Activated gamma-delta T cell treated with anti-CD3 and anti-CD28 coated beads, Interleukin-2, amount 50 U/mL, for 16 hours (primary cell): ENCODE measurements at regions not wholly inside any gene's neighbourhood (a gene's known extent, or its start where the extent isn't known, plus 50 kb on each side); places are given as distances from the start of the nearest gene placed in this dataset.
"Not testable (repeated sequence)": the region's sequence is repeated elsewhere in the genome, so short reads cannot be mapped to it uniquely, and the experiment has no call there.

Experiments used
- DNase-seq: peaks from one replicate; pipeline ENCODE4 v3.0.0-alpha.2; 2020; ENCODE audit warnings: low read depth

DNA sequence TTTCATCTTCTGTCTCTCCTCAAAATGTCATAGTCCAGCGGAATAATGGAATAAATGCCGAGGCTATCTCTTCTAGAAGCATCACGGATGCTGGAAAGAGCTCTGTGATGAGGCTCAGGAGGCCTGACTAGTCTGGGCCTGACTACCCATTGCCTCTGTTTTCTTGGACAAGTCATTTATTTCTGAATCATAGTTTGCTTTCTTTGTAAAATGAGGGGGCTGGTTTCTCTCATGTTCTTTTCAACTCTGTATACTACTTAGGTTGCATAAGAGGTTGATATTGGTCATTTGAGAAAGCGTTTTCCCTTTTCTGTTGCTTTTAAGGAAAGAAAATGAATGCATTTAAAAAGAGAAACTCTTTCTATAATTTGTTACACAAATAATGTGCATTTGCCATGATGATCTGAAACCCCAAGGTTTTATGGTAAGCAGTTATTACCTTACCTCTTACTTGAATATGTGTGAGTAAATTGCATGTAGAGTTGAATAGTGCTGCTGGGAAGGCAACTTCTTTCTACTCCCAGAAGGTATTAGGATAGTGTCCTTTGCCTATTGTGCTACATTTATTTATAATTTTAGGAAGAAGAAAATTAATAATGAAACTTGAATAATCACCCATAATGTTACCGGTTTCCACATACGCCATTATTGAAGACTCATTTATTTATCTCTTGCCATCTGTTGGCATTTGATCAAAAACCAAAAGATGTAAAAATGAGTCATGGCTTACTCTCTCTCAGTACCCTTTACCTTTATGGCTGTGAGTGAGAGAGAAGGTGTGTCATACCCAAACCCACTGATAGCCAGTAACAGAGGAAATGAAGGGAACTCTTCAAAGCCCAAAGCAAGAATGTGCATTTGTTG is 179.1 kb downstream of the FASLG start:
- peak; percentile 17 for DNase-seq

DNA sequence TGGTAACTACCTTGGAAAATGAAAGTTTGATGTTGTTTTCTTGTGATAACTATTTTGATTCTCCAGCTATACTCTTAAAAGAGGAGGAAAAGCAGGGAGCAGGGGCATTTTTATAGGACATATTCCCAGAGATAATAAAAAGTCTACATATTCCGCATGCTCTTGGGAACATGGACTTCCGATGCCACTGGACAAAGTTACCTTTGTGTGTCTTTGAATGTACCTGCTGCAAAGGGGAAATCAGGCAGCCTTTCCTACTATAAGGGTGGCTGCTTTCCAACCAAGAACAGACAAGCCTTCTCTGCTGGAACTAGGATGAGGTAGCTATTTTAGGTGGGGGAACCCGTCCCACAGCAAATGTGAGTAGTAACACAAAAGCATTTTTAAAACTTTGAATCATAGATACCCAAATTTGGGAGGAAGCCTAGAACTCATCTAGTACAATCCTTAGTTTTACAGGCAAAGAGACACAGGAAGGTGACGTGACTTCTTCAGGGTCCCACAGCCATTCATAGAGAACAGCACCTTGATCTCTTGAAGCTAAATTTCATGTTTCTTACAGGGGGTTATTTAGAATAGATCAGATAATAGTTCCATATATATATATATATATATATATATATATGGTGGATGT is 179.9 kb downstream of the FASLG start:
- DNase-seq, result no peak

DNA sequence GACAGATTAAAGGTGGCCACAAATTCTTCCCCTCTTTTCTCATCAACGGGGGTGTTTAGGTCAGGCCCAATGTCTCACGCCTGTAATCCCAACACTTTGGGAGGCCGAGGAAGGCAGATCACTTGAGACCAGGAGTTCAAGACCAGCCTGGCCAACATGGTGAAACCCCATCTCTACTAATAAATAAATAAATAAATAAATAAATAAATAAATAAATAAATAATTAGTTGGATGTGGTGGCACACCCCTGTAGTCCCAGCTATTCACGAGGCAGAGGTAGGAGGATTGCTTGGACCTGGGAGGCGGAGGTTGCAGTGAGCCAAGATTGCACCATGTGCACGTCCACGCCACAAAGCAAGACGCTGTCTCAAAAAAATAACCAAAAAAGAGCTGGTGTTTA is 180.7 kb downstream of the FASLG start:
- DNase-seq, result not testable (repeated sequence)

DNA sequence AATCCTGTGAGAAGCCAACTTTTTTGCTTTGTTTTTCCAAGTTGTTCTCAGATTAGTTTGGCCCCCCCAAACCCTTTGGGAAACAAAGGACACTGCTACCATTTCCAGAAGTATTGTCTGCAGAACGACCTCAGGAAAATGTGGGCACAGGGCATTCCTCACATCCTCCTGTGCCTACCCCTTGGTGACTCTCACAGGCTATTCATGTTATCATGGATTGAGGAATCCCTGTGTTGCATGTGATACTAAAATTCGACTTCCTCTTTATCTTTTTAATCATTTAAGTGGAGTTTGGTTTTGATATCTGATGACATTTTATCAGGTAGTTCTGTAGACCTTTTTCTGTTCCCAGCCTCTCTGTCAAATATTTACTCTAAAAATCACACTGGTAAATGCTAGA is 184.5 kb downstream of the FASLG start:
- no peak for DNase-seq

DNA sequence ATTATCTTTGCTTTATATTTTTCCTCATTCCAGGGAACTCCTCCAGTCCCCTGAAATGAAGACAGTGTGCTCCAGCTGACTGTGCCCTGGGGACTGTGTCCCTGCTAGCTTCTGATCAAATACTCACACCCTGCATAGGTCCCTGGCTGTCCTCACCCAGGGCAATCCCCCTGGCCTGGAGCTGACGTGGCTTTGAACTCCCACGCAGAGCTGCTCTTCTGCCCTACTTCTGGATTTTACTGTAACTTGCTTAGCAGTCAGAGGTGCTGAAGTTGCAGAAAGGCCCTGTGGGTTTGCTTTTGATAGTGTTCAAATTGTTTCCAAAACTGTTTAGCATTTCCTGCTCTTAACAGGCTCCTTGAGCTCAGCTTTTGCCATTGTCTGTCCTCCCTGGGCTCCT is 186.5 kb downstream of the FASLG start:
- DNase-seq, result peak; percentile 57

DNA sequence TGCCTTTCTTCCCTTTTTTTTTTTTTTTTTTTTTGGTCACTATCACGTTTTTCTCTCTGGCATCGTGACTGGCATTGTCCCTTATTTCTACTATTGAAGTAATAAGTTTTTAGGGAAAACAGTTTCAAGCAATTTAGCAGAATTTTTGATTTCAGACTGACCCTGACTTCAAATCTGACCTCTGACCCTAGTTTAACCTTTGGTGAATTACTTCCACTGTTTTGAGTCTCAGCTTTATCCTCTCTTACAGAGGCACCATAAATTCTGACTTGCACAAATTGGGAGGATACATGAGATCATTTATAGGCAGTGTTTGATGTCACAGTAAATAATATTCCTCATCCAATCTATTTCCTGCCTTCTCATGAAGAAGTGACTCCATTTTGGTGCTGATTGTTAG is 187.0 kb downstream of the FASLG start:
- DNase-seq, result no peak

DNA sequence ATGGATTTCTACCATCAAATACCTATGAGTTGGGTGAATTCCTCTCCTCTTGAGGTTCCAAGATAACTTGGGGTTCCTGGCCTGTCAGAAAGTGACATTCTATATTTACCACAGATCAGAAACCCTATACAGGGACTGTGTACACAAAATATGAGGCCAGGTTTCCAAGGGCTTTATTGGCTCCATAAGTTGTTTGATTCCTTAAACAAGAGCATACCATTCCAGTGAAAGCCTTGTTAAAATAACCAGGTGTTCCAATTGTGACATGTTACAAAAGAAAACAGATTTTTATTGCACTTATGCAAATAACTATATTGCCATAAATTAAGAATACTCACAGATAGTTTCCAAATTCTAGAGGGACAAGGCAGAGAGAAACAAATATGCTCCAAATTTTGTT is 188.9 kb downstream of the FASLG start:
- DNase-seq, result not testable (repeated sequence)

DNA sequence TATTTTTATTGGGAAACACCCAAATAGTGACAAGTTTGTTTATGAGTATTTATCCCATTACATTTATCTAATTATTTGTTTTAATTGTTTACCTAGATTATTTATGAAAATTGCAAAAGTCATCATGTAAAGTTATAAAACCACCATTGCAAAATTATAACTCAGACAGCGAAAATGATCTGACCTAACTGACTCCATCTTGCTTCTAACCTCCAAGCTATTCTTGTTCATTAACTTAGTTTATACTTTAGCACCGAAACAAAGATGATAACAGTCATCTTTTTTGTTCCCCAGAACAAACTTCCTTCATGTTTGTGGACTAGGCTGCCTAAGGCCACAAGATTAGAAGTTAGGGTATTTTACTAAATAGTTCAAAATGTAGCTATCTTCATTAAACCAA is 190.8 kb downstream of the FASLG start:
- DNase-seq, result no peak

DNA sequence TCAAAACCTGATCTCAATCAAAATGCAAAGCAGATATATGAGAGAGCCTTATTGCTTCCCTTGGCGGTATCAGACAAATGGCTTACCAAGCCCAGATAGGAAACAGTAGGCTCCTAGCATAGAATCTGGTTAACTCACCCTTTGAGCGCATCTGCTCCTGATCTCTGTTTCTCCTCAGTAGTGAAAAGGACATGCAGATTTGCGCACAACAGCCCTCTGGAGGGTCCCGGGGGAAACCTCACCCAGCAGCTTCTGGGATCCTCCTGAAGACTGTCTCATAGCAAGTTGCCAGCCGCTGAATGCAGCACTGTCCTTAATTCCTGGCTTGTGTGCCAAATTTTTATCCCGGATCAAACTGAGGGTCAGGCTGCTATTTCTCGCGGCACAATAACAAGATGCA is 192.2 kb downstream of the FASLG start:
- no peak for DNase-seq

DNA sequence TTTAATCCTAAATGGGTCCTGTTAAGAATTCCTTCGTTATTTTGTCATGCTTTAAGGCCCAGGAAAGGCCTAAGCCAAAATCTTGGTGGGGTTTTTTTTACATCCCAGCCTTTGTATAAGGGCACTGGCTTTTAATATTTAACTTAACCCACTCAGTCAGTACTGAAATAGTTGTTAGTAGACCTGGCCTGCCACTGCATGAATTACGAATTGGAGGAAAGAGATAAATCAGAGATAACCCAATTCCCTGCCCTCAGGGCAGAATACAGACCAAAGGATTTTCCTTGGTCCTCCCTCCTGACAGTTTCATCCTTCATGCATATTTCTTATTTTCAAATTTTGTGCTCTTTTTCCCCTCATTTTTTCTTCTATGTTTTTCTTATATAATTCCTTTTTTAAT is 193.0 kb downstream of the FASLG start:
- DNase-seq, result no peak

DNA sequence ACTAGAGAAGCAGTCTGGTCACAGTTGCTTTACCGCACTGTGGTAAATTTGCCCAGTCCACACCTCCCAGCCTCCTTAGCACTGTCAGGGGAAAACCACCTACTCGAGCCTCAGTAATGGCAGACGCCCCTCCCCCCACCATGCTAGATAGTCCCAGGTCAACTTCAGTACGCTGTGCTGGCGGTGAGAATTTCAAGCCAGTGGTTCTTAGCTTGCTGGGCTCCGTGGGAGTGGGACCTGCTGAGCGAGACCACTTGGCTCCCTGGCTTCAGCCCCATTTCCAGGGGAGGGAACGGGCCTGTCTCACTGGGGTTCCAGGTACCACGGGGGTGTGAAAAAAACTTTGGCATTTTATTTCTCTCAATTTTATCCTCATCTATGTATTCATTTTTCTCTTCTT is 194.8 kb downstream of the TNFSF18 start:
- not testable (repeated sequence) for DNase-seq

DNA sequence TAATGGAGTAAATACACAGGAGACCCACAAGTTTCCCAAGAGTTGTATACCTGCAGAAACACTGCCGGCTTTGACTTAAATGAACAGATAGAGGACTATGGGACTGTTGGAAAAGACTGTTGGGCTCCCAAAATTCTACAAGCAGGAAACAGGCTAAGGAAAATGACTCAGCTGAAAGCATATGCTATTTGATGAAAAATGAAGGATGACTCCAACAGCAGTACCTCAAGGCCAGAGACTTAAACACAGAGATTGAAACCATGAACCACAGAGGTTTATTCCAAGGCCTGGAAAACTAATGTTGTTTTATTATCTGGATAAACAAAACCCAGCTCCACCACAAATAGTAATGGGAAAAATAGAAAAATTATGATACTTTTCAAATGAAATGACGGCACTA is 187.7 kb downstream of the TNFSF18 start:
- no peak for DNase-seq

DNA sequence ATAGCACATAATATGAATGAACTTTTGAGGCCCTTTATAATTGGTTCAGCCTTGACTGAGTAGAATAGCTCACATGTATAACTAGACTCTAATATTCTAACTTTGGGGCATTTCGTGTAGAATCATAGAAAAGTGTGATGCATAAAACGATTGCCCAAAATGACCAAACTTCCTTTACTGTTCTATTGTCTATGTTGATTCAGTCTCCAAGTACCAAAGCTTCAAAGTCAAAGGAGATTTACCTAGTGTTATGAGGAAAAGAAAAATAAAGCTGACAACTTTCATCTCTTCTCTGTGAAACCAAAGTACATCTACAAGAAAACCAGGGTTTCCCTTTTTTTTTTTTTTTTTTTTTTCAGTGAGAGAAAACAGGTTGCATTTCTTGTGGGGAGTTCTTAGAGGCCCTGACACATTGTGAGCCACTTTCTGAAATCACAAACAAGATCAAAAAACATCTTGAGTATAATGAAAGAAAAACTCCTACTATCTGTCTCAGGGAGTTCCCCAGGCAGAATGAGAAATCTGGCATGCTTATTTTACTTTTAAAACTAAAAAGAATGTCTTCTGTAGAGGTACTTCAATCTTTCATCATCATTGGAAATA is 183.4 kb downstream of the TNFSF18 start:
- DNase-seq, result no peak

DNA sequence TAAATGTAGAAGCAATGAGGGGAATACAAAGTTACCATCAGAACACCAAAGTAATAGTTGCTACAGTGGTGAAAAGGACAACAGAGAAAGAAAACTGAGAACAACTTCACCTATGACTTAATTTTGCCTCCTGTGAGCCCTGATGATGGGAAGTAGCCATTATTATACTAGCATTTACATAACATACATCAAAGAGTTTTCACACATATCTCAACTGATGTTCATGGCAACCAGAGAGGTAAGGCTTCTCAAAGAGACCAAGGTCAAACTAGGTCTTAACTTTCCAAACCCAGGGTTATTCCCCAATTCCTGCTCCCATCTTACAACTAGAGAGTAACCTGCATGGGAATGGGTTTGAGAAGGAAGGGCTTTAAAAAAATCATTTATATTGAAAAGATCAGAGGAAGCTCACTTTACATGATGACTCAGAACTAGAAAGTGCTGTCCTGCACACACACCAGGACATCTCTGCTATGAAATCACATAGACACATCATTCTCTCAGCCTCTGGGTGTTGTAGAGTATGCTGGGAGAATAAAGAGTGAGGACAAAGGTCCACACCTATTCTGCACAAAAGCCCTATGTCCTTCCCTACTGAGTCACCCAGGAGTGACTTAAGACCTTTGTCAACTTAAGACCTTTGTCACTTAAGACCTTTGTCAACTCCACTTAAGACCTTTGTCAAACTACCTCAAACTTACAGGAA is 179.7 kb downstream of the TNFSF18 start:
- no peak for DNase-seq

DNA sequence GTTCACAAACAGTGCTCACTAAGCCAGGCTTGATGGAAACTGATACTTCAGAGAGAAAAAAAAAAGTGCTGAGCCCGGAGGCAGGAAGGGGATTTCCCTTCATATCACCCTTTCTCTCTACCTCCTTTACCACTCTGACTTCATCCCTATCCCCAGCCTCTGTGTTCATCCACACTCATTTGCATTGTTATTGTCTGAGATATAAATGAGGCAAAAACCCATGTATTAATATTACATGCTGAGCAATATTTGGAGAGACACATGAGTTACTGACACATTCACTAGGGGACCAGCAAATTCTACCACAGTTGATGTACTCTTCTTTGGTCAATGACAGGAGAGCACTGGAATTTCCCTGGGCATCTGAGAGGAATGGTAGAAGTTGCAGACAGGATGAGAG is 175.8 kb downstream of the TNFSF18 start:
- no peak for DNase-seq

DNA sequence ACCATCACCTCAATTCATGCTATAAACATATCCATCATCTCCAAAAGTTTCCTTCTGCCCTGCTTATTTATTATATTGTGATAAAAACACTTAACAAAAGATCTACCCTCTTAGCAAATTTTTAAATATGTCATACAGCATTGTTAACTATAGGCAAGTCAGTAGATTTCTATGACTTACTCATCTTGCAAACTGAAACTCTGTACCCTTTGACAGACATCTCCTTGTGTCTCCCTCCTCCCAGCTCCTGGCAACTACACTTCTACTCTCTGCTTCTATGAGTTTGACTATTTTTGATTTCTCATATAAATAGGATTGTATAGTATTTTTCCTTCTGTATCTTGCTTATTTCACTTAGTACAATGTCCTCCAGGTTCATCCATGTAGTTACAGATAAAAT is 174.8 kb downstream of the TNFSF18 start:
- no peak for DNase-seq

DNA sequence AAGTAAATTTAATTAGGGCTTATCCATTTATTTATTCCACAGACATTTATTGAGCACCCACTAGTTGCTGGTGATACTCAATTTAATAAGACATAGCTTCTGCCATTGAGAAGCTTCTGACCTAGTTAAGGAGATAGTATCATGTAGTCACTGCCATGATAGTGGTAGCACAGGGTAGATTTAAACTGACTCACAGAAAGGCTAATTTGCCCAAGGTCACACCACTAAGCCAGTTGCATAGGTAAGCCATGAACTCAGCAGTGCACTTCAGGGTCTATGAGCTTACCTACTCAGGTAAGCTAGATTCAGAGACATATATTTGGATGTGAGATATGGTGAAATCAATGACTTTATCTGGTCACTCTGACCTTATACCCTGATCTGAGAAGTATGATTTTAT is 168.4 kb downstream of the TNFSF18 start:
- DNase-seq, result no peak

DNA sequence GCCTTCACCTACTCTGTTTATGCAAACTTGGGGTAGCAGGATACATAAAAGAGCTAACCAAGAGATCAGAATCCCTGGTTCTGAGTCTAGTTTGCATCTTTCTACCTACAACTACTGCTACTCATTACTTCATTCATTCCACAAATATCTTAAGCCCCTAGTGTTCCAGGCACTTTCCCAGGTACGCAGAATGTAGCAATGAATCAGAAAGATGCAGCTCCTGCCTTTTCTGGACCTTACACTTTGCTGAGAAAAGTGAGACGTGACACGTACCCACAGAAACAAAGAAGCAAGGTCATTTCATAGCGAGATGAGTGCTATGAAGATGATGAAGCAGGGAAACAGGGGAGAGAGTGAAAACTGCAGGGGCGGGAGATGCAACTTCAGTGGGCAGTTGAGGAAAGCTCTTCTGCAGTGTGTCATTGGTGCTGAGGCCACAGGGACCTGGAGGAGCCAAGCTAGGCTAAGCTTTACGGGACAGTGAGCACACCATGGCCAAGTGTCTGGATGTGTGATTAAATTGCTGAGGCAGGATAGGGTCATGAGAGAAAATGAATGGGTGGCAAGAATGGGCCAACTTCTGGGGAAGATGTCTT is 167.9 kb downstream of the TNFSF18 start:
- DNase-seq, result no peak

DNA sequence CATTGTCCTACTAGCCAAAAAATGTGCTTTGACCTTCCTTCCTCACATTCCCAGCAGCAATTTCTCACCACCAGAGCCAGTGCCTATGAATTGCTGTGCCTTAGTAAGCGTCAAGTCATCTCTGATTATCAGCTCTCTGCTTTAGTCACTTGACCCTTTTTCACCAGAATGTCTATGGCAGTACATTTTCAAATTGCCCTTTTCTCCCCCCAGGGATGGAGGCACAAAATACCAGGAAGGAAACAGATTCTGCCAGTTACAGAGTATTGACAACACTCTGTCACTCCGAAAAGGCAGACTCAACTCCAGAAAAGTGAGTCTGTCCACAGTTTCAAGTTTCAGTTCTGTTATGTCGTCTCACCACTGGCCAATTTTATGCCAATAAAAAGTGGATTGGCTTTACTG is 167.4 kb downstream of the TNFSF18 start:
- DNase-seq, result no peak

DNA sequence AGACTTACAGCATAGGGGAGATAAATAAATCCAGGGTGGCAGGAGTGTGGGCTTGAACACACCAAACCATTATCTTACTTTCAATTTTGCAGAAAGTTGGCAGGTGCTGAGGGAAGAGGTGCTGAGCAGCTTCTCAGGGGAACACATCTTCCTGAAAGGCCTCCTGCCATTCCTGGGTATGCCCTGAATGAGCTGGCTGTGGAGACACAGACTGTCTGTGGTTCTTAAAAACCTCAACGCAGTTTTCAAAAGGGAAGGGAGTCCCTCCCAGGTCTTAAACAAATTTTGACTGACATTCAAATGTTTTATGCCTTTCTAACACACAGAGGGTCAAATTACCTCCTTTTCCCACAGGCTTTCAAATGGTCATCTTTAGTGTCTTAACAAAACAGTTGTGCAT is 166.9 kb downstream of the TNFSF18 start:
- no peak for DNase-seq

DNA sequence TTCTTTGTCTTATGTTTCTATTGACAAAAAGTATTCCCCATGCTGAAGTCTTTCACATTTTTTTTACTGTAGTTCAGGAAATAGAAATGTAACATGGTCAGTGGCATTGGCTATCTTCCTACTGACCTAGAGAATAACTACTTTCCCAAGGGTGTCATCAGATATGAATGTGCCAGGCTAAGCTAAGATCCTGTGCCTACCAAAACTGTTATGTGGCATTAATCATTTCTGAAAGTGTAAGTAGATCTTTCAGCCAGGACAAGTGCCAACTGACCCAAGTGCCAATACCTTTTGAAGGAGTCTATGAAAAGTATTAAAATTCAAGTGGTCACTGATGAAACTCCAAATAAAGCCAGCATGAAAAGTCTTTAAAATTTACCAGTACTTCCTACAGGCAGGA is 165.3 kb downstream of the TNFSF18 start:
- DNase-seq, result no peak

DNA sequence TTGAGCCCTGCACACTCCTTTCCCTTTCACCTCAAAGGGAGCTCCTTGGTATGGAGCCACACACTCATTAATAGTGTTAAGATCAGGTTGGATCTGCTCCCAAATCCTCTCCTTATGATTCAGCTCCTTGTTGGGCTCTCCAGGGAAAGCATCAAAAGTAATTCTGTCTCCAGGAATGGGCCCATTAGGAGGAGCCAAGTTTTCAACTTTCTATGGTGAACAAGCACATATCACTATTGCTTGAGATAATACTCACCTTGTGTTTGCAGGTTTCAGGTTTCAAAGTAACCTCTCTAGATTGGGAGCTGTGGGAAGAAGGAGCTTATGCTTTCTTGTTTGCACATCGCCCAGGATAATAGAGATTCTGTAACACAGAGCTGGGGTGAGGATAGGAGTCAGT is 164.8 kb downstream of the TNFSF18 start:
- DNase-seq, result no peak
